Liver (tissue), 8 donors: ENCODE measurements at regions not wholly inside any gene's neighbourhood (a gene's known extent, or its start where the extent isn't known, plus 50 kb on each side); places are given as distances from the start of the nearest gene placed in this dataset.

ENCODE experiments used
- DNase-seq: peaks from one replicate; pipeline ENCODE4 v3.0.0-alpha.2; 2017; ENCODE audit warnings: low spot score
- H3K27ac ChIP-seq, 2 donors: one replicate each; pipeline ENCODE4 v1.7.0; 2013; ENCODE audit warnings: inconsistent platforms in 2 of 2, low read length in 2 of 2, control low read depth in 1 of 2, low read depth in 1 of 2, mild to moderate bottlenecking in 1 of 2
- H3K27me3 ChIP-seq, 4 donors: one replicate each; pipeline versions ENCODE4 v1.6.1 to v1.7.0; 2013; ENCODE audit warnings: low read length in 3 of 4, inconsistent platforms in 1 of 4, mild to moderate bottlenecking in 1 of 4, moderate library complexity in 1 of 4; ENCODE audit not compliant: control insufficient read depth in 4 of 4, insufficient read depth in 4 of 4
- H3K36me3 ChIP-seq, 4 donors: one replicate each; pipeline versions ENCODE4 v1.6.1 to v1.7.0; 2013; ENCODE audit warnings: low read length in 3 of 4, mild to moderate bottlenecking in 3 of 4, low read depth in 1 of 4, moderate library complexity in 1 of 4; ENCODE audit not compliant: control insufficient read depth in 4 of 4, insufficient read depth in 3 of 4
- H3K4me1 ChIP-seq, 4 donors: one replicate each; pipeline versions ENCODE4 v1.6.1 to v1.7.0; 2013; ENCODE audit warnings: low read length in 3 of 4, mild to moderate bottlenecking in 3 of 4, moderate library complexity in 1 of 4; ENCODE audit not compliant: control insufficient read depth in 4 of 4, insufficient read depth in 4 of 4
- H3K4me3 ChIP-seq, 3 donors: one replicate each; pipeline versions ENCODE4 v1.6.1 to v1.7.0; 2013; ENCODE audit warnings: low read length in 3 of 3, control low read depth in 1 of 3, low read depth in 1 of 3, mild to moderate bottlenecking in 1 of 3
- H3K9ac ChIP-seq, 2 donors: one replicate each; pipeline ENCODE4 v1.7.0; 2013; ENCODE audit warnings: low read length in 2 of 2, mild to moderate bottlenecking in 2 of 2, moderate library complexity in 2 of 2, control low read depth in 1 of 2, low read depth in 1 of 2
- H3K9me3 ChIP-seq, 4 donors: one replicate each; pipeline versions ENCODE4 v1.6.1 to v1.7.0; 2013; ENCODE audit warnings: low read length in 3 of 4; ENCODE audit not compliant: control insufficient read depth in 4 of 4
- CTCF ChIP-seq: fragments of 150-350 bp; IDR thresholded peaks from 2 replicates; pipeline ENCODE4 v1.5.1; 2017; ENCODE audit warnings: improper control_type of control experiment, low read depth, low read length; ENCODE audit not compliant: missing input control
- FOXA1 ChIP-seq: IDR thresholded peaks from 2 replicates; pipeline ENCODE4 v1.6.1; 2016; ENCODE audit warnings: antibody characterized with exemption
- FOXA2 ChIP-seq: IDR thresholded peaks from 2 replicates; pipeline ENCODE4 v1.6.1; 2016; ENCODE audit warnings: antibody characterized with exemption
- GABPA ChIP-seq, 2 donors: IDR thresholded peaks in 1 of 2; conservative IDR thresholded peaks in 1 of 2; 2 replicates each; pipeline ENCODE4 v1.6.1; 2016; ENCODE audit warnings: antibody characterized with exemption in 2 of 2, mild to moderate bottlenecking in 1 of 2, moderate library complexity in 1 of 2
- HNF4A ChIP-seq, 2 donors: conservative IDR thresholded peaks; 2 replicates each; pipeline ENCODE4 v1.6.1; 2016; ENCODE audit warnings: antibody characterized with exemption in 2 of 2, mild to moderate bottlenecking in 2 of 2
- JUND ChIP-seq, 2 donors: IDR thresholded peaks; 2 replicates each; pipeline ENCODE4 v1.6.1; 2016; ENCODE audit warnings: antibody characterized with exemption in 2 of 2
- REST ChIP-seq: IDR thresholded peaks from 2 replicates; pipeline ENCODE4 v1.6.1; 2016; ENCODE audit warnings: antibody characterized with exemption, mild to moderate bottlenecking
- SP1 ChIP-seq: IDR thresholded peaks from 2 replicates; pipeline ENCODE4 v1.6.1; 2018; ENCODE audit warnings: antibody characterized with exemption, mild to moderate bottlenecking
- YY1 ChIP-seq: IDR thresholded peaks from 2 replicates; pipeline ENCODE4 v1.6.1; 2016; ENCODE audit warnings: antibody characterized with exemption, mild to moderate bottlenecking
- ZBTB33 ChIP-seq: IDR thresholded peaks from 2 replicates; pipeline ENCODE4 v1.6.1; 2016; ENCODE audit warnings: antibody characterized with exemption
- WGBS: extraction: QIAGEN DNeasy Blood & Tissue Kit; methylation state at CpG from one replicate; pipeline ENCODE4 v1.1.7; 2013; 5-methylcytosine and 5-hydroxymethylcytosine counted together
- donor health status: healthy.
- donor health status: healthy.
- donor health status: healthy.
- donor health status: healthy.
- donor health status: healthy.

GRCh38 chr1:99198393-99198792 is 65.9 kb upstream of the PLPPR4 start:
- no peak overlapping the region for H3K27ac ChIP-seq
- no peaks in the 10 kb centered on the region for H3K36me3 ChIP-seq
- TF ChIP-seq REST (no peak), HNF4A (conservative IDR thresholded peaks at IDR 0.05) (no peak), CTCF (no peak), FOXA2 (no peak)
- no peak overlapping the region for H3K9ac ChIP-seq
- H3K27me3 ChIP-seq, result peaks cover 0 to 2% (median under 1%) of the 10 kb centered on the region in 4 donors
- no peak overlapping the region for H3K4me3 ChIP-seq
- H3K4me1 ChIP-seq, result no peaks in the 10 kb centered on the region
- H3K9me3 ChIP-seq, result no peaks in the 10 kb centered on the region
- 68% methylated on average over 1 of the region's 1 CpG for WGBS
- DNase-seq, result no peak

GRCh38 chr1:99207216-99207615 is 57.1 kb upstream of the PLPPR4 start:
- Histone ChIP-seq H3K27me3 (no peaks in the 10 kb centered on the region), H3K9me3 (no peaks in the 10 kb centered on the region), H3K36me3 (no peaks in the 10 kb centered on the region), H3K9ac (no peak overlapping the region), H3K27ac (no peak overlapping the region), H3K4me3 (no peak overlapping the region), H3K4me1 (no peaks in the 10 kb centered on the region)
- no peak for TF ChIP-seq FOXA2
- TF ChIP-seq GABPA (IDR thresholded peaks at IDR 0.05 in 1 of 2, conservative IDR thresholded peaks at IDR 0.05 in 1 of 2), result no peak
- TF ChIP-seq JUND (IDR thresholded peaks at IDR 0.05), result no peak
- no peak for TF ChIP-seq CTCF
- TF ChIP-seq YY1, result no peak
- no peak for TF ChIP-seq HNF4A (conservative IDR thresholded peaks at IDR 0.05)
- no peak for TF ChIP-seq REST
- TF ChIP-seq ZBTB33, result no peak
- no peak for TF ChIP-seq FOXA1
- no peak for TF ChIP-seq SP1
- no peak for DNase-seq
- WGBS, result 77% methylated on average over 3 of the region's 3 CpGs
